Upper lobe of left lung (tissue), 4 donors: ENCODE measurements at regions not wholly inside any gene's neighbourhood (a gene's known extent, or its start where the extent isn't known, plus 50 kb on each side); places are given as distances from the start of the nearest gene placed in this dataset.

Source experiments
- CTCF ChIP-seq, 6 experiments: fragments of 450-650 bp in 4 of 6; fragments of 200-600 bp in 2 of 6; sonication (generic) in 2 of 6; IDR thresholded peaks; one replicate each; pipeline ENCODE4 v1.5.1; 2016 to 2019; ENCODE audit warnings: antibody characterized with exemption in 6 of 6
- EP300 ChIP-seq, 4 donors: sonication (generic); formaldehyde crosslinking; IDR thresholded peaks; one replicate each; pipeline ENCODE4 v1.5.1; 2017; ENCODE audit warnings: antibody characterized with exemption in 4 of 4, control low read depth in 2 of 4
- POLR2A ChIP-seq, 4 donors: fragments of 450-650 bp; IDR thresholded peaks; one replicate each; pipeline ENCODE4 v1.5.1; 2016 to 2017; ENCODE audit warnings: antibody characterized with exemption in 4 of 4, mild to moderate bottlenecking in 2 of 4
- POLR2AphosphoS5 ChIP-seq, 2 donors: sonication (generic); formaldehyde crosslinking; IDR thresholded peaks; one replicate each; pipeline ENCODE4 v1.5.1; 2017; ENCODE audit warnings: antibody characterized with exemption in 2 of 2

DNA sequence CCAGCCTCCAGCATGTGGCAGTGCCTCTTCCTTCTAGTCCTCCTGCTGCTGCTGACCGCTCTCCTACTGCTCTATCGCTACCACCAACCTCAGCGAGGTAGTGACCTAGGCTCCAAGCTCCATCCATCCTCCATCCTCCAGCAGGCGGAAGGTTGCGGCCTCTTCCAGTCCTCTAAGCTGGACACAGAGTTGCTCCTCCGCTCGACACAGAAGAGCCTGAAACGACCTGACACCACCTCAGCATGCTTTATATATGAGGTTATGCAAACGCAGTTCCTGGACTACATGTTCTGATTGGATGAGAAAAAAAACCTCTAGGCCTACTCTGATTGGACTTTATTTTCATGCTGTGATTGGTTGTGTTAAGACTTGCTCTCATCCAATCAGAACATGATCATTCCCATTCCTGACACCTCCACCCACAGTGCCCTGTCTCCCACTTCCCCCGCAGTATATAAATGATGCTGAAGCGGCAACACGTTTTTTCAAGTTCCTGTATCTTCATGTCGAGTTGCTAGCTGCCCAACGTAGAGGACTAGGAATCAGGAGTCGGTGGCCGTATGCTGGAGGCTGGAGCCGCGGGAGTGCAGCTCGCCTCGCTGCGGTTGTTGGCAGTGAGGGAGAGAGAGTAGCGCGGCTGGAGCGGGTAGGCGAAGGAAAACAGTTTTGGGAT lies 398.1 kb downstream of the KCNJ18 start:
- TF ChIP-seq POLR2A (IDR thresholded peaks at IDR 0.05), result no peak
- no peak for TF ChIP-seq CTCF (IDR thresholded peaks at IDR 0.05)
- no peak for TF ChIP-seq POLR2AphosphoS5 (IDR thresholded peaks at IDR 0.05)
- TF ChIP-seq EP300 (IDR thresholded peaks at IDR 0.05), result no peak
